Endothelial cell of umbilical vein (primary cell): ENCODE measurements at regions not wholly inside any gene's neighbourhood (a gene's known extent, or its start where the extent isn't known, plus 50 kb on each side); places are given as distances from the start of the nearest gene placed in this dataset.
"Not testable (repeated sequence)": the region's sequence is repeated elsewhere in the genome, so short reads cannot be mapped to it uniquely, and the experiment has no call there.

Experiments
- CTCF ChIP-seq, 2 donors: IDR thresholded peaks; 1 replicate in 1 of 2; 2 replicates in 1 of 2; pipeline ENCODE4 v1.5.1; 2011; ENCODE audit warnings: low read length in 2 of 2, mild to moderate bottlenecking in 2 of 2, moderate library complexity in 2 of 2, control low read depth in 1 of 2, inconsistent platforms in 1 of 2, low read depth in 1 of 2; ENCODE audit not compliant: insufficient read depth in 1 of 2; ENCODE audit errors: extremely low read depth in 1 of 2
- EZH2 ChIP-seq: IDR thresholded peaks from 2 replicates; pipeline ENCODE4 v1.6.1; 2012; ENCODE audit warnings: borderline replicate concordance, low read depth, mild to moderate bottlenecking, moderate library complexity, low read length, inconsistent platforms; ENCODE audit not compliant: severe bottlenecking
- FOS ChIP-seq: IDR thresholded peaks from 2 replicates; pipeline ENCODE4 v1.6.1; 2011; ENCODE audit warnings: mild to moderate bottlenecking, low read length, moderate library complexity, borderline replicate concordance; ENCODE audit not compliant: insufficient read depth
- JUN ChIP-seq: IDR thresholded peaks from 2 replicates; pipeline ENCODE4 v1.6.1; 2011; ENCODE audit warnings: borderline replicate concordance, low read depth; ENCODE audit not compliant: insufficient read length, insufficient read depth
- POLR2A ChIP-seq: IDR thresholded peaks from 2 replicates; pipeline ENCODE4 v1.6.1; 2012; ENCODE audit warnings: low read depth, mild to moderate bottlenecking, control low read depth, low read length
- POLR2AphosphoS5 ChIP-seq: IDR thresholded peaks from 2 replicates; pipeline ENCODE4 v1.6.1; 2012; ENCODE audit warnings: low read depth, mild to moderate bottlenecking, control low read depth, low read length, moderate library complexity; ENCODE audit not compliant: insufficient read depth
- TF ChIP-seq, protein P1 (sequence below): IDR thresholded peaks from 2 replicates; pipeline ENCODE4 v1.6.1; 2011; ENCODE audit not compliant: insufficient read depth, insufficient read length

DNA sequence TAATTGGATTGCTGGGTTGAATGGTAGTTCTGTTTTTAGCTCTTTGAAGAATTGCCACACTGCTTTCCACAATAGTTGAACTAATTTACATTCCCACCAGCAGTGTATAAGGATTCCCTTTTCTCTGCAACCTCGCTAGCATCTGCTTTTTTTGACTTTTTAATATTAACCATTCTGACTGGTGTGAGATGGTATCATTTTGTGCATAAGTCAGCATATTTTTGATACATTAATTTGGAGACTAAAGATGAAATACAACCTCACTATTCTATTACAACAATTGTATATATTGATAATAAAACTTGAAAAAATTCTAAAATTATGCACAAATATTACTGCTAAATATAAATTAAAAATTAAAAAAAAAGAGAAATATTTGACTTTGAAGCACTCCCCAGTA, 350.9 kb downstream of the SPIN4 start:
- TF ChIP-seq CTCF (IDR thresholded peaks at IDR 0.05; ENCODE audit: extremely low read depth in 1 of 2, insufficient read depth in 1 of 2, low read depth in 1 of 2, low read length in 2 of 2); EZH2; POLR2A; FOS; JUN; POLR2AphosphoS5: not testable (repeated sequence)
- TF ChIP-seq, protein P1, sequence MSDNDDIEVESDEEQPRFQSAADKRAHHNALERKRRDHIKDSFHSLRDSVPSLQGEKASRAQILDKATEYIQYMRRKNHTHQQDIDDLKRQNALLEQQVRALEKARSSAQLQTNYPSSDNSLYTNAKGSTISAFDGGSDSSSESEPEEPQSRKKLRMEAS, result not testable (repeated sequence)
